22Rv1 (cell line): ENCODE measurements at regions not wholly inside any gene's neighbourhood (a gene's known extent, or its start where the extent isn't known, plus 50 kb on each side); places are given as distances from the start of the nearest gene placed in this dataset.

Source experiments
- ZFX ChIP-seq: fragments of 450-650 bp; IDR thresholded peaks from 2 replicates; pipeline ENCODE4 v1.6.1; 2017; ENCODE audit warnings: antibody characterized with exemption, borderline replicate concordance
- TF ChIP-seq, protein P1 (sequence below): fragments of 450-650 bp; IDR thresholded peaks from 2 replicates; pipeline ENCODE4 v1.5.1; 2017; ENCODE audit warnings: mild to moderate bottlenecking

DNA sequence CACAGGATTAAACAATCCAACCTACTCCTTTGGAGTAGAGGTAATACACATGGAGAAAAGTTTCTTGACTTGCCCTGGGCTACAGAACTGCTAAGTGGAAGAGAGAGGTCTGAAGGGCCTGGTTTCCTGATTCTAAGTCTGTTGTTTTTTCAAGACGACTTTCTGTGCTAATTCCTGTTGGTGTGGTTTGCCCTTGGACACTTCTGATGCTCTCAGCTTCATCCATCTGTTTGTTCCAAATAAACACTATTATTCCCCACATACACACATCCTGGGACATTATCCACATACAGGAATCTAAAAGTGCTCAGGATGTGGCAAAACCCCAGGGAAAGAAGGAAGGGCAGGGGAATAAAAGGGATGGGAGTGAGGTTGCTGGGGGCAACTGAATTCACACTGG lies 393.5 kb upstream of the TBL1XR1 start:
- TF ChIP-seq, protein P1, sequence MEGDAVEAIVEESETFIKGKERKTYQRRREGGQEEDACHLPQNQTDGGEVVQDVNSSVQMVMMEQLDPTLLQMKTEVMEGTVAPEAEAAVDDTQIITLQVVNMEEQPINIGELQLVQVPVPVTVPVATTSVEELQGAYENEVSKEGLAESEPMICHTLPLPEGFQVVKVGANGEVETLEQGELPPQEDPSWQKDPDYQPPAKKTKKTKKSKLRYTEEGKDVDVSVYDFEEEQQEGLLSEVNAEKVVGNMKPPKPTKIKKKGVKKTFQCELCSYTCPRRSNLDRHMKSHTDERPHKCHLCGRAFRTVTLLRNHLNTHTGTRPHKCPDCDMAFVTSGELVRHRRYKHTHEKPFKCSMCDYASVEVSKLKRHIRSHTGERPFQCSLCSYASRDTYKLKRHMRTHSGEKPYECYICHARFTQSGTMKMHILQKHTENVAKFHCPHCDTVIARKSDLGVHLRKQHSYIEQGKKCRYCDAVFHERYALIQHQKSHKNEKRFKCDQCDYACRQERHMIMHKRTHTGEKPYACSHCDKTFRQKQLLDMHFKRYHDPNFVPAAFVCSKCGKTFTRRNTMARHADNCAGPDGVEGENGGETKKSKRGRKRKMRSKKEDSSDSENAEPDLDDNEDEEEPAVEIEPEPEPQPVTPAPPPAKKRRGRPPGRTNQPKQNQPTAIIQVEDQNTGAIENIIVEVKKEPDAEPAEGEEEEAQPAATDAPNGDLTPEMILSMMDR = no peak
- no peak for TF ChIP-seq ZFX
